PFSK-1 (cell line): ENCODE measurements at regions not wholly inside any gene's neighbourhood (a gene's known extent, or its start where the extent isn't known, plus 50 kb on each side); places are given as distances from the start of the nearest gene placed in this dataset.

ENCODE experiments used
- FOXP2 ChIP-seq: optimal IDR thresholded peaks from 2 replicates; pipeline ENCODE3; 2011; ENCODE audit warnings: borderline replicate concordance, control low read depth, inconsistent platforms; ENCODE audit not compliant: insufficient read depth; ENCODE audit errors: extremely low read length, extremely low read depth
- POLR2AphosphoS5 ChIP-seq: IDR thresholded peaks from 2 replicates; pipeline ENCODE4 v1.6.1; 2012; ENCODE audit warnings: low read depth, mild to moderate bottlenecking, control low read depth, low read length, moderate library complexity
- REST ChIP-seq, 2 experiments: IDR thresholded peaks; 2 replicates each; pipeline versions ENCODE4 v1.6.1 to v1.8.0; 2011 to 2012; ENCODE audit warnings: low read depth in 2 of 2, low read length in 2 of 2, control low read depth in 1 of 2, inconsistent platforms in 1 of 2, mild to moderate bottlenecking in 1 of 2, moderate library complexity in 1 of 2; ENCODE audit not compliant: insufficient read depth in 1 of 2
- SIN3A ChIP-seq: IDR thresholded peaks from 2 replicates; pipeline ENCODE4 v1.6.1; 2012; ENCODE audit warnings: mild to moderate bottlenecking, low read length, moderate library complexity, borderline replicate concordance; ENCODE audit not compliant: insufficient read depth
- TAF1 ChIP-seq: IDR thresholded peaks from 2 replicates; pipeline ENCODE4 v1.6.1; 2012; ENCODE audit warnings: low read length, control low read depth, borderline replicate concordance; ENCODE audit not compliant: insufficient read depth

- TF ChIP-seq FOXP2: no peak
These were observed 621.7 kb downstream of the ZPLD1 start for GRCh38 chr3:103056542-103056941.

GRCh38 chr3:103057003-103057402 is 622.2 kb downstream of the ZPLD1 start:
- TF ChIP-seq REST (IDR thresholded peaks at IDR 0.05; ENCODE audit: insufficient read depth in 1 of 2, low read depth in 2 of 2, low read length in 2 of 2): no peak

- TF ChIP-seq POLR2AphosphoS5 (no peak), SIN3A (no peak), REST (IDR thresholded peaks at IDR 0.05; ENCODE audit: insufficient read depth in 1 of 2, low read depth in 2 of 2, low read length in 2 of 2) (no peak), TAF1 (no peak), FOXP2 (no peak)
These were observed 622.7 kb downstream of the ZPLD1 start for GRCh38 chr3:103057487-103057886.

GRCh38 chr3:103059432-103059831 is 624.6 kb downstream of the ZPLD1 start:
- TF ChIP-seq FOXP2 (no peak), POLR2AphosphoS5 (no peak), SIN3A (no peak), TAF1 (no peak), REST (IDR thresholded peaks at IDR 0.05; ENCODE audit: insufficient read depth in 1 of 2, low read depth in 2 of 2, low read length in 2 of 2) (no peak)

GRCh38 chr3:103060242-103060641 is 625.4 kb downstream of the ZPLD1 start:
- TF ChIP-seq REST (IDR thresholded peaks at IDR 0.05; ENCODE audit: insufficient read depth in 1 of 2, low read depth in 2 of 2, low read length in 2 of 2) (no peak), POLR2AphosphoS5 (no peak), TAF1 (no peak), FOXP2 (no peak), SIN3A (no peak)

GRCh38 chr3:103067963-103068362 is 633.1 kb downstream of the ZPLD1 start:
- TF ChIP-seq SIN3A (no peak), REST (IDR thresholded peaks at IDR 0.05; ENCODE audit: insufficient read depth in 1 of 2, low read depth in 2 of 2, low read length in 2 of 2) (no peak), FOXP2 (no peak), POLR2AphosphoS5 (no peak), TAF1 (no peak)
